GM10248 (cell line): ENCODE measurements at regions not wholly inside any gene's neighbourhood (a gene's known extent, or its start where the extent isn't known, plus 50 kb on each side); places are given as distances from the start of the nearest gene placed in this dataset.
"Not testable (repeated sequence)": the region's sequence is repeated elsewhere in the genome, so short reads cannot be mapped to it uniquely, and the experiment has no call there.

ENCODE experiments used
- CTCF ChIA-PET: fragments of 300-600 bp; sonication (Branson Sonifier 250); formaldehyde crosslinking; extraction: SDS; loops from one replicate; lab custom pipeline; 2021; ENCODE audit warnings: antibody characterized with exemption; lab: Yijun Ruan, JAX
- POLR2A ChIA-PET: fragments of 350-650 bp; sonication (Branson Sonifier 250); formaldehyde crosslinking; extraction: SDS; loops from one replicate; lab custom pipeline; 2020; ENCODE audit warnings: antibody characterized with exemption; lab: Yijun Ruan, JAX
- DNase-seq: peaks from one replicate; pipeline ENCODE4 v3.0.0; 2012; ENCODE audit errors: extremely low spot score
- TF ChIP-seq, protein P1 (sequence below): IDR thresholded peaks from 2 replicates; pipeline ENCODE4 v1.5.1; 2012; ENCODE audit warnings: mild to moderate bottlenecking, low read depth; ENCODE audit errors: extremely low read depth, missing control alignments, control extremely low read depth

DNA sequence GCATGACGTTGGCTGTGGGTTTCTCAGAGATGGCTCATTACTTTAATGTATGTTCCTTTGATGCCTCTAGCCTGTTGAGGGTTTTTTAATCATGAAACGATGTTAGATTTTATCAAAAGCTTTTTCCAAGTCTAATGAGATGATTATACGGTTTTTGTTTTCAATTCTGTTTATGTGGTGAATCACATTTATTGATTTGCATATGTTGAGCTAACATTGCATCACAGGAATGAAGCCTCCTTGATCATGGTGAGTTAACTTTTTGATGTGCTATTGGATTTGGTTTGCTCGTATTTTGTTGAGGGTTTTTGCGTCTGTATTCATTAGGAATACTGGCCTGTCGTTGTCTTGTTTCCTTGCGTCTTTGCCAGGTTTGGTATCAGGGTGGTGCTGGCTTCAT, 52.3 kb upstream of the PTPN12 start:
- TF ChIP-seq, protein P1, sequence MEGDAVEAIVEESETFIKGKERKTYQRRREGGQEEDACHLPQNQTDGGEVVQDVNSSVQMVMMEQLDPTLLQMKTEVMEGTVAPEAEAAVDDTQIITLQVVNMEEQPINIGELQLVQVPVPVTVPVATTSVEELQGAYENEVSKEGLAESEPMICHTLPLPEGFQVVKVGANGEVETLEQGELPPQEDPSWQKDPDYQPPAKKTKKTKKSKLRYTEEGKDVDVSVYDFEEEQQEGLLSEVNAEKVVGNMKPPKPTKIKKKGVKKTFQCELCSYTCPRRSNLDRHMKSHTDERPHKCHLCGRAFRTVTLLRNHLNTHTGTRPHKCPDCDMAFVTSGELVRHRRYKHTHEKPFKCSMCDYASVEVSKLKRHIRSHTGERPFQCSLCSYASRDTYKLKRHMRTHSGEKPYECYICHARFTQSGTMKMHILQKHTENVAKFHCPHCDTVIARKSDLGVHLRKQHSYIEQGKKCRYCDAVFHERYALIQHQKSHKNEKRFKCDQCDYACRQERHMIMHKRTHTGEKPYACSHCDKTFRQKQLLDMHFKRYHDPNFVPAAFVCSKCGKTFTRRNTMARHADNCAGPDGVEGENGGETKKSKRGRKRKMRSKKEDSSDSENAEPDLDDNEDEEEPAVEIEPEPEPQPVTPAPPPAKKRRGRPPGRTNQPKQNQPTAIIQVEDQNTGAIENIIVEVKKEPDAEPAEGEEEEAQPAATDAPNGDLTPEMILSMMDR = no peak
- ChIA-PET CTCF (interaction anchor here (1.0 kb wide), 1 partner anchor 12 kb away, joined by 3 read pairs; no protein-coding TSS in a partner anchor), POLR2A (no interaction called here)
- no peak for DNase-seq

DNA sequence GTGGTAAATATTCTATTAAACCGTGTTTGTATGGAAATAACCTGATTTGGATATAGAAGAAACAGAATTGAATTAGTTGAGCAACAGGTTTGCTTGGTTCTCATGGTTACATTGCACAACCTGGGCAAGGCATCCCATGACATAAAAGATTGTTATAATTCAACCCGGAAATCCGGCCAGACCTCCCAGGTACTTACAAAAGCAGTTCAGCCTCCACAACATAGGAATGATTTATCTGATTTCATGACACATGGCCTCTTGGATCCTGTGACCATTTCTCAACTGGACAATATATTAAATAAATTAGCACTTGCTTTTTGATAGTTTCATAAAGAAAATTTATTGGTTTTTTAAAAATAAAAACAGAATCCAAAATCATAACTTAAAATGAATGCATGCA, 55.1 kb upstream of the PTPN12 start:
- CTCF ChIA-PET = no interaction called here
- TF ChIP-seq, protein P1 = no peak
- no peak for DNase-seq
- POLR2A ChIA-PET = no interaction called here

DNA sequence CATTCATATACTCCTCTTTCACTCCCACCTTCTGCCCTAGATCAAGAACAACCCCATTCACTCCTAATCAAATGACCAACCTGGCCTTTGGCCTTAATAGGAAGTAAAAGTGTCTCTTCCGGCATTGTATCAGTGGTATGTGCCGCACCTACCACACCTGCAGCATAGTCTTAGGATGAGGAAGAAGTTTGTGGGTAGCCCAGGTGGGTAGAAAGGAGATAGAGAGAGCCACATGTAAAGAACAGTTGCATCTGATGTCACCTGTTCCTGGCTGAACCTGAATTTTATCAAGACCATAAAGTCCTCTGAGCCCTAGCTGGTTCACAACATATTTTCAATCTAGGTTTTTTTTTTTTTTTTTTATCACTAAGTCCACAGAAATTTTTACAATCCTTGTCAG, 55.5 kb upstream of the PTPN12 start:
- no peak for DNase-seq
- ChIA-PET POLR2A (no interaction called here), CTCF (no interaction called here)
- TF ChIP-seq, protein P1 = no peak

DNA sequence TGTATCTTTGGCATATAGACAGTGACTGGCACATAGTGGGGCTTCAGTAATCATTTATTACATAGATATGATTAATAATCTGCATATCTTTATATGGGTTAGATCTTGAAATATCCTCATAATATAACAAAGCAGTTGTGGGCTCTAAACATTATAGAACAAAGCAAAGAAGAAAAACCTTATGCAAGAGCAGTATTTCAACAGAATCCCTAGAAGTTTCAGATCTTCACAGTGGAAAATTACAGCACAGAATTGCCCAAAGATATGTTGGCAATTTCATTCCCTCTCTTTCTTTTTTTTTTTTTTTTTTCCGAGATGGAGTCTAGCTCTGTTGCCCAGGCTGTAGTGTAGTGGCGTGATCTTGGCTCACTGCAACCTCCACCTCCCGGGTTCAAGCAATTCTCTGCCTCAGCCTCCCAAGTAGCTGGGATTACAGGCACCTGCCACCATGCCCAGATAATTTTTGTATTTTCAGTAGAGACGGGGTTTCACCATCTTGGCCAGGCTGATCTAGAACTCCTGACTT, 56.9 kb upstream of the PTPN12 start:
- DNase-seq, POLR2A ChIA-PET, CTCF ChIA-PET: not testable (repeated sequence)

DNA sequence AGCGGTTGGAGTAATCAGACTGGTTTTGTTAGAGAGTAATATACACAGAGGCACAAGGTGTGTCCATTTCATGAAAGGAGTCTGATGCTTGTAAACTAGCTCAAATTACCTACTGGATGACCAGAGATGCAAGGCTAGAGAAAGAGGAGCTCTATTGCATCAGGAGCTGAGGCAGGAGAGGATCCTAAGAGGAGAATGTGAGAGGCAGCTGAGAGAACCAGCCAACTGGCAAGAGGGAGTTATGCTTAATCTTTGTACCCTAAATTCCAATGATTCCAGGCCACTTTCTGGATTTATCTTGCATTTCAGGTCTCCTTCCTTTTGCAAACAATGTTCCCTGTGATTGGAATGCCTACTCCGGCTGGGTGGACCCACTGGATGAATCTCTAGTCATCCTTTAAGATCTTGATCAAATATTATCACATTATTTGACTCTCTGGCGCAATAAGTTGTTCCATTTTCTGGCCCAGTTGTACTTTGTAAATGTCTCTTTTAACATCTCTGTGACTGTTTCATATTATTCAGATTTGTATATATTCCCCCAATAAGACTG, 57.5 kb upstream of the PTPN12 start:
- CTCF ChIA-PET = interaction anchor here (1.4 kb wide), 1 partner anchor 14 kb away, joined by 3 read pairs; no protein-coding TSS in a partner anchor
- TF ChIP-seq, protein P1 = no peak
- DNase-seq = no peak
- POLR2A ChIA-PET = no interaction called here

DNA sequence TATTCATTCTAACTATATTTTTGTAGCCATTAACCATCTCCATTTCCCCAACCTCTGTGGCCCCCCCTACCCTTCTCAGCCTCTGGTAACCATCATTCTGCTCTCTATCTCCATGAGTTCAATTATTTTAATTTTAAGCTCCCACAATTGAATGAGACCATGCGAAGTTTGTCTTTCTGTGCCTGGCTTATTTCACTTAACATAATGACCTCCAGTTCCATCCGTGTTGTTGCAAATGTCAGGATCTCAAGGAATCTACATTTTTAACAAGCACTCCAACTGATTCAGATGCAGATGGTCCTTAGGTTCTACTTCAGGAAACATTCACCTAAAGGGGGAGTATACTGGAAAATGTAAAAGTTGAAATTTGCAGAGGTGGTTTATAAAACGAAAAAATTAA, 60.2 kb upstream of the PTPN12 start:
- ChIA-PET POLR2A (no interaction called here), CTCF (interaction anchor here (0.8 to 1.1 kb wide), 2 partner anchors 22 to 175 kb away, joined by 3 to 6 read pairs; no protein-coding TSS in a partner anchor)
- TF ChIP-seq, protein P1 = no peak
- DNase-seq = no peak

DNA sequence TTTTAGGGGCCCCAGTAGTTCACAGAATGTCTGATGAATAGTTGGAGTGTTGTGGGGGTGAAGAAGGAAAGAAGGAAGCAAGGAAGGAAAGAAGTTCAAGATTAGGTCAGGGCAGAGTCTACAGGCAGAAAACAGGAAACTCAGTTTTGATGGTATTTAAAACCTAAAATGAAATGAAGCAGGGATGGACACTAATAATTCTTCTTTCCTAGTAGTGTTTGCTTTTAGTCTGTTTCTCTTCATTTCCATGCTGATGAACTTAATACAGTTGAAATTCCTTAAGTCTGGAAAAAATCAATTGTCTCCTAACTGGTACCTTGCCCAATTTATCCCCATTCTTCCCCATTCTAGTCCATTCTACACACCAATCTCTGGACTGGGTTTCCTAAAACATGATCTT, 59.0 kb upstream of the GSAP start:
- ChIA-PET POLR2A (no interaction called here), CTCF (interaction anchor here (0.9 kb wide), 1 partner anchor 8 kb away, joined by 3 read pairs; no protein-coding TSS in a partner anchor)

More for the DNA sequence above, 59.0 kb upstream of the GSAP start:
- no peak for DNase-seq
- TF ChIP-seq, protein P1 = no peak
